Activated CD4-positive, alpha-beta T cell treated with anti-CD3 and anti-CD28 coated beads, Interleukin-2, Interleukin-6, amounts not matched to agents 100 ng/mL and 50 ng/mL, durations not matched to agents 16 hours and 8 hours (primary cell): ENCODE measurements at regions not wholly inside any gene's neighbourhood (a gene's known extent, or its start where the extent isn't known, plus 50 kb on each side); places are given as distances from the start of the nearest gene placed in this dataset.

Source experiments
- DNase-seq: peaks from one replicate; pipeline ENCODE4 v3.0.0-alpha.2; 2020

- DNase-seq = no peak
These were observed 73.6 kb downstream of the FBXO5 start for GRCh38 chr6:152909241-152909640.

- DNase-seq = no peak
These were observed 66.8 kb downstream of the FBXO5 start for GRCh38 chr6:152916035-152916434.

- no peak for DNase-seq
These were observed 63.9 kb downstream of the FBXO5 start for GRCh38 chr6:152918991-152919390.

- no peak for DNase-seq
These were observed 62.8 kb downstream of the FBXO5 start for GRCh38 chr6:152920016-152920415.
